NCI-H1048 (cell line): ENCODE measurements at regions not wholly inside any gene's neighbourhood (a gene's known extent, or its start where the extent isn't known, plus 50 kb on each side); places are given as distances from the start of the nearest gene placed in this dataset.

ENCODE experiments used
- DNase-seq: peaks from one replicate; lab custom pipeline; 2025; lab: John Stamatoyannopoulos, UW

GRCh38 chr4:187577941-187578480 is 417.6 kb upstream of the ZFP42 start:
- no peak for DNase-seq

GRCh38 chr4:187586892-187587291 is 408.7 kb upstream of the ZFP42 start:
- no peak for DNase-seq

GRCh38 chr4:187598196-187598595 is 397.4 kb upstream of the ZFP42 start:
- DNase-seq, result no peak

- DNase-seq, result no peak
Measured at GRCh38 chr4:187602339-187603092, 393.1 kb upstream of the ZFP42 start.

GRCh38 chr4:187603093-187604025 is 392.2 kb upstream of the ZFP42 start:
- DNase-seq, result no peak

GRCh38 chr4:187604984-187605383 is 390.6 kb upstream of the ZFP42 start:
- no peak for DNase-seq

GRCh38 chr4:187606581-187606980 is 389.0 kb upstream of the ZFP42 start:
- DNase-seq, result no peak

- no peak for DNase-seq
Measured at GRCh38 chr4:187608001-187608421, 387.6 kb upstream of the ZFP42 start.

- DNase-seq, result no peak
Measured at GRCh38 chr4:187612301-187612700, 383.3 kb upstream of the ZFP42 start.

GRCh38 chr4:187613089-187613839 is 382.3 kb upstream of the ZFP42 start:
- DNase-seq, result no peak

GRCh38 chr4:187615972-187616371 is 379.6 kb upstream of the ZFP42 start:
- DNase-seq, result no peak

- DNase-seq, result no peak
Measured at GRCh38 chr4:187617113-187617512, 378.5 kb upstream of the ZFP42 start.

GRCh38 chr4:187618701-187619281 is 376.8 kb upstream of the ZFP42 start:
- no peak for DNase-seq

- no peak for DNase-seq
Measured at GRCh38 chr4:187619319-187619718, 376.3 kb upstream of the ZFP42 start.

GRCh38 chr4:187632260-187632995 is 363.1 kb upstream of the ZFP42 start:
- DNase-seq, result no peak

GRCh38 chr4:187633245-187633644 is 362.3 kb upstream of the ZFP42 start:
- no peak for DNase-seq

GRCh38 chr4:187656959-187657358 is 338.6 kb upstream of the ZFP42 start:
- DNase-seq, result no peak

GRCh38 chr4:187663076-187663475 is 332.5 kb upstream of the ZFP42 start:
- DNase-seq, result no peak

GRCh38 chr4:187664011-187664410 is 331.6 kb upstream of the ZFP42 start:
- DNase-seq, result no peak

GRCh38 chr4:187665086-187665485 is 330.5 kb upstream of the ZFP42 start:
- DNase-seq, result no peak

- no peak for DNase-seq
Measured at GRCh38 chr4:187666034-187666433, 329.5 kb upstream of the ZFP42 start.
